Neural cell (in vitro differentiated cells): ENCODE measurements at regions not wholly inside any gene's neighbourhood (a gene's known extent, or its start where the extent isn't known, plus 50 kb on each side); places are given as distances from the start of the nearest gene placed in this dataset.
A peak's percentile ranks its signal among the peaks of the same experiment; 100 is the strongest.

Experiments used
- H2AFZ ChIP-seq: fragments of 200-600, 300-800 bp; sonication (generic), shearing (Covaris generic); 2 replicates; pipeline ENCODE4 v1.6.0; 2014; ENCODE audit warnings: low read depth, mild to moderate bottlenecking, antibody characterized with exemption, low read length, moderate library complexity
- H3F3A ChIP-seq: fragments of 200-600 bp; shearing (Covaris generic); 2 replicates; pipeline ENCODE4 v1.6.1; 2016; ENCODE audit warnings: mild to moderate bottlenecking, moderate library complexity, mixed read lengths, antibody characterized with exemption, low read length; ENCODE audit not compliant: insufficient read depth, poor library complexity, severe bottlenecking
- H3K27ac ChIP-seq: fragments of 200-600, 300-800 bp; sonication (generic), shearing (Covaris generic); 2 replicates; pipeline ENCODE4 v1.5.1; 2014; ENCODE audit warnings: mild to moderate bottlenecking, low read length, moderate library complexity
- H3K27me3 ChIP-seq: fragments of 300-800, 200-600 bp; sonication (generic), shearing (Covaris generic); 2 replicates; pipeline ENCODE4 v1.6.0; 2014; ENCODE audit warnings: mild to moderate bottlenecking, low read depth, low read length, moderate library complexity; ENCODE audit not compliant: insufficient read depth
- H3K36me3 ChIP-seq: fragments of 300-800, 200-600 bp; sonication (generic), shearing (Covaris generic); 2 replicates; pipeline ENCODE4 v1.5.1; 2014; ENCODE audit warnings: mild to moderate bottlenecking, antibody characterized with exemption, low read length, moderate library complexity; ENCODE audit not compliant: insufficient read depth
- H3K4me2 ChIP-seq: fragments of 300-800, 200-600 bp; sonication (generic), shearing (Covaris generic); 2 replicates; pipeline ENCODE4 v1.6.0; 2014; ENCODE audit warnings: mild to moderate bottlenecking, low read length
- H3K4me3 ChIP-seq: fragments of 300-800, 200-600 bp; sonication (generic), shearing (Covaris generic); 2 replicates; pipeline ENCODE4 v1.5.1; 2014; ENCODE audit warnings: mild to moderate bottlenecking, low read length, moderate library complexity
- H3K79me2 ChIP-seq: fragments of 200-600 bp; shearing (Covaris generic); replicated peaks from 2 replicates; pipeline ENCODE4 v1.6.0; 2014; ENCODE audit warnings: mild to moderate bottlenecking, low read length, moderate library complexity; ENCODE audit not compliant: insufficient read depth
- H3K9ac ChIP-seq: fragments of 300-800, 200-600 bp; sonication (generic), shearing (Covaris generic); 2 replicates; pipeline ENCODE4 v1.6.1; 2016; ENCODE audit warnings: mild to moderate bottlenecking, low read length, mixed read lengths
- H3K9me2 ChIP-seq: fragments of 200-600 bp; shearing (Covaris generic); 2 replicates; pipeline ENCODE4 v1.6.1; 2016; ENCODE audit warnings: mild to moderate bottlenecking, low read length, mixed read lengths; ENCODE audit not compliant: insufficient read depth
- H3K9me3 ChIP-seq: fragments of 200-600, 300-800 bp; sonication (generic), shearing (Covaris generic); 2 replicates; pipeline ENCODE4 v1.6.1; 2016; ENCODE audit warnings: mild to moderate bottlenecking, mixed run types, low read length, moderate library complexity, mixed read lengths
- H4K20me1 ChIP-seq: fragments of 200-600 bp; shearing (Covaris generic); 2 replicates; pipeline ENCODE4 v1.6.1; 2016; ENCODE audit warnings: mild to moderate bottlenecking, mixed run types; ENCODE audit not compliant: insufficient read depth
- EP300 ChIP-seq: fragments of 450-650 bp; conservative IDR thresholded peaks from 2 replicates; pipeline ENCODE4 v1.6.1; 2014; ENCODE audit warnings: antibody characterized with exemption, mild to moderate bottlenecking, moderate library complexity; ENCODE audit not compliant: poor library complexity, severe bottlenecking
- EZH2 ChIP-seq: fragments of 200-600, 300-800 bp; shearing (Covaris generic), sonication (generic); IDR thresholded peaks from 2 replicates; pipeline ENCODE4 v1.6.1; 2014; ENCODE audit warnings: antibody characterized with exemption, low read length, borderline replicate concordance, mild to moderate bottlenecking; ENCODE audit not compliant: insufficient read depth, poor library complexity, severe bottlenecking
- MXI1 ChIP-seq: fragments of 450-650 bp; conservative IDR thresholded peaks from 2 replicates; pipeline ENCODE4 v1.6.1; 2014; ENCODE audit warnings: antibody characterized with exemption, mild to moderate bottlenecking; ENCODE audit not compliant: poor library complexity, severe bottlenecking
- POLR2AphosphoS5 ChIP-seq: IDR thresholded peaks from 2 replicates; pipeline ENCODE4 v1.6.1; 2012
- RAD21 ChIP-seq: fragments of 450-650 bp; conservative IDR thresholded peaks from 2 replicates; pipeline ENCODE4 v1.6.1; 2014; ENCODE audit warnings: antibody characterized with exemption, mild to moderate bottlenecking, moderate library complexity
- SMC3 ChIP-seq: fragments of 450-650 bp; conservative IDR thresholded peaks from 2 replicates; pipeline ENCODE4 v1.6.1; 2014; ENCODE audit warnings: antibody characterized with exemption, mild to moderate bottlenecking, moderate library complexity; ENCODE audit not compliant: poor library complexity
- TAF1 ChIP-seq: IDR thresholded peaks from 2 replicates; pipeline ENCODE4 v1.6.1; 2012; ENCODE audit warnings: low read depth
- TF ChIP-seq, protein P1 (sequence below): fragments of 450-650 bp; IDR thresholded peaks from 2 replicates; pipeline ENCODE4 v1.5.1; 2014; ENCODE audit warnings: antibody characterized with exemption, mild to moderate bottlenecking, moderate library complexity; ENCODE audit not compliant: poor library complexity, severe bottlenecking
- TF ChIP-seq, protein P2 (sequence below): IDR thresholded peaks from 2 replicates; pipeline ENCODE4 v1.6.1; 2012; ENCODE audit warnings: borderline replicate concordance

DNA sequence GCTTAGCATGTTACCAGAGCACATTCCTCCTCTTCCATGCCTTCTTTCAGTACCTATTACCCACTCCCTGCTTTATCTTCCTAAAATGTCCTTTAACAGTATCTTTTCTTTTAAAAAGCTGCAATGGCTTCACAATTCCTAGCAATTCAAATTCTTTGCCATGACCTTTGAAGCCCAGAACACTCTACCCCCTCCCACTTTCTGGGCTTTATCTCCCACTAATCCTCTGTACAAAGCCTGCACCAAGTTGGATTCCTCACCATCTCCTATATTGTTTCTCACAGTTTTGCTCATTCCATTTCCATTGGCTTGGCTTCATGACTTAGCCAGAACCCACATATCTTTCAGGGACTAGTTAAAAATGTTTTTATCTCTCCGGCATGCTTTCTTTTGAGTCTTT is 80.9 kb downstream of the FAM76B start:
- Histone ChIP-seq H3K27me3 (no peaks in the 10 kb centered on the region), H3K36me3 (no peaks in the 10 kb centered on the region)

DNA sequence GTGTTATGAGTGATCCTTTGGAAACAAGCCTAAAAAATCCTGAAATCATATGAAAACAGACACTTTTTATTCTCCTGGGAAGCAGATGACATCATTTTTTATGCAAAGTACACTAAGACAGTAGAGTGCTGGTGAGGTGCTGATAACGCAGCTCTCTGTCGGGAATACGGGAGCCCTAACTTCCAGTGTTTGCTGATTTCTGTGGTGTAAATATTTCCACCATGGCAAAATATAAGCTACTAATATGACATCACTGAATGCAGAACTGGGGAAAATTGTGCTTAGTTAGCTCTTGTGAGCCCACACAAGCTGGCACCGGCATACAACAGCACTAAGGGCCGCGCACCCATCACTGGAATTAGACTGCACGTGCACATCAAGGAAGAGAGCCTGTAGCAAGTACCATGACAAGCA is 82.6 kb downstream of the FAM76B start:
- TF ChIP-seq MXI1 = no peak
- Histone ChIP-seq H3K9ac (no peak overlapping the region), H4K20me1 (no peaks in the 10 kb centered on the region), H3K36me3 (no peaks in the 10 kb centered on the region), H3F3A (no peaks in the 10 kb centered on the region), H3K9me2 (no peaks in the 10 kb centered on the region), H3K9me3 (no peaks in the 10 kb centered on the region), H3K27ac (no peak overlapping the region), H3K4me3 (no peak overlapping the region), H2AFZ (no peak overlapping the region), H3K79me2 (no peaks in the 10 kb centered on the region), H3K4me2 (no peak overlapping the region), H3K27me3 (no peaks in the 10 kb centered on the region)

More for the DNA sequence above, 80.9 kb downstream of the FAM76B start:
- Histone ChIP-seq H3F3A (no peaks in the 10 kb centered on the region), H3K27ac (no peak overlapping the region), H3K4me2 (no peak overlapping the region), H3K9me2 (no peaks in the 10 kb centered on the region), H4K20me1 (no peaks in the 10 kb centered on the region), H3K79me2 (no peaks in the 10 kb centered on the region), H3K9ac (no peak overlapping the region), H3K4me3 (no peak overlapping the region), H3K9me3 (no peaks in the 10 kb centered on the region), H2AFZ (no peak overlapping the region)
- TF ChIP-seq, protein P1, sequence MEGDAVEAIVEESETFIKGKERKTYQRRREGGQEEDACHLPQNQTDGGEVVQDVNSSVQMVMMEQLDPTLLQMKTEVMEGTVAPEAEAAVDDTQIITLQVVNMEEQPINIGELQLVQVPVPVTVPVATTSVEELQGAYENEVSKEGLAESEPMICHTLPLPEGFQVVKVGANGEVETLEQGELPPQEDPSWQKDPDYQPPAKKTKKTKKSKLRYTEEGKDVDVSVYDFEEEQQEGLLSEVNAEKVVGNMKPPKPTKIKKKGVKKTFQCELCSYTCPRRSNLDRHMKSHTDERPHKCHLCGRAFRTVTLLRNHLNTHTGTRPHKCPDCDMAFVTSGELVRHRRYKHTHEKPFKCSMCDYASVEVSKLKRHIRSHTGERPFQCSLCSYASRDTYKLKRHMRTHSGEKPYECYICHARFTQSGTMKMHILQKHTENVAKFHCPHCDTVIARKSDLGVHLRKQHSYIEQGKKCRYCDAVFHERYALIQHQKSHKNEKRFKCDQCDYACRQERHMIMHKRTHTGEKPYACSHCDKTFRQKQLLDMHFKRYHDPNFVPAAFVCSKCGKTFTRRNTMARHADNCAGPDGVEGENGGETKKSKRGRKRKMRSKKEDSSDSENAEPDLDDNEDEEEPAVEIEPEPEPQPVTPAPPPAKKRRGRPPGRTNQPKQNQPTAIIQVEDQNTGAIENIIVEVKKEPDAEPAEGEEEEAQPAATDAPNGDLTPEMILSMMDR = no peak
- TF ChIP-seq POLR2AphosphoS5 (no peak), SMC3 (no peak), TAF1 (no peak), EP300 (no peak), MXI1 (no peak), EZH2 (no peak), RAD21 (no peak)
- TF ChIP-seq, protein P2, sequence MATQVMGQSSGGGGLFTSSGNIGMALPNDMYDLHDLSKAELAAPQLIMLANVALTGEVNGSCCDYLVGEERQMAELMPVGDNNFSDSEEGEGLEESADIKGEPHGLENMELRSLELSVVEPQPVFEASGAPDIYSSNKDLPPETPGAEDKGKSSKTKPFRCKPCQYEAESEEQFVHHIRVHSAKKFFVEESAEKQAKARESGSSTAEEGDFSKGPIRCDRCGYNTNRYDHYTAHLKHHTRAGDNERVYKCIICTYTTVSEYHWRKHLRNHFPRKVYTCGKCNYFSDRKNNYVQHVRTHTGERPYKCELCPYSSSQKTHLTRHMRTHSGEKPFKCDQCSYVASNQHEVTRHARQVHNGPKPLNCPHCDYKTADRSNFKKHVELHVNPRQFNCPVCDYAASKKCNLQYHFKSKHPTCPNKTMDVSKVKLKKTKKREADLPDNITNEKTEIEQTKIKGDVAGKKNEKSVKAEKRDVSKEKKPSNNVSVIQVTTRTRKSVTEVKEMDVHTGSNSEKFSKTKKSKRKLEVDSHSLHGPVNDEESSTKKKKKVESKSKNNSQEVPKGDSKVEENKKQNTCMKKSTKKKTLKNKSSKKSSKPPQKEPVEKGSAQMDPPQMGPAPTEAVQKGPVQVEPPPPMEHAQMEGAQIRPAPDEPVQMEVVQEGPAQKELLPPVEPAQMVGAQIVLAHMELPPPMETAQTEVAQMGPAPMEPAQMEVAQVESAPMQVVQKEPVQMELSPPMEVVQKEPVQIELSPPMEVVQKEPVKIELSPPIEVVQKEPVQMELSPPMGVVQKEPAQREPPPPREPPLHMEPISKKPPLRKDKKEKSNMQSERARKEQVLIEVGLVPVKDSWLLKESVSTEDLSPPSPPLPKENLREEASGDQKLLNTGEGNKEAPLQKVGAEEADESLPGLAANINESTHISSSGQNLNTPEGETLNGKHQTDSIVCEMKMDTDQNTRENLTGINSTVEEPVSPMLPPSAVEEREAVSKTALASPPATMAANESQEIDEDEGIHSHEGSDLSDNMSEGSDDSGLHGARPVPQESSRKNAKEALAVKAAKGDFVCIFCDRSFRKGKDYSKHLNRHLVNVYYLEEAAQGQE = no peak

DNA sequence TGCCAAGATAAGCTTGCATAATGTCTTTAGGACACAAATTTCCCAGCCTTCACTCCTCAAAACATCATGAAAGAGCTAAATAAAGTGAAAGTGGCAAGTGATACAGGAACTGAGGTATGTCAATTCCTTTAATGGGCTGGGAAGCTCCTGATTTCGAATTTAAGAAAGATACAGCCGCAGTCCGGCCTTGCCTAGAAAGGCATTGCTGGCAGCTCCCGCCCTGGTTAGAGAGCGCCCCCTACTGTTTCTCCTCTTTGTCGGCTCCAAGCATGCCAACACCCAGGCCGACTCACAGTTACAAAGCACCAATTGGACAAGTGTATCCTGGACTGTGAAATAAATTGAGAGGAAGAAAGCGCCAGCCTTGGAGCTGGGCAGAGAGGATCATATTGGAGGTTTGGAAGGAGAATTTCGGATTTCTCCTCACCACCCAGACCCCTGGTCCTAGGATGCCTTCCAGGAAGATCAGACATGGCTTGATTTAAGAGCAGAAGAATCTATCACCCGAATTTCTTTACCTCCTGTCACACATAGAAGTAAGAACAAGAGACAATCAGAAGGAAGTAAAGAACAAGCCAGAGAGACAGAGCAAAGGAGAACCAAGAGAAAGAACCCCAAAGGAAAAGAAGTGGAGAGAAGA is 84.0 kb downstream of the FAM76B start:
- TF ChIP-seq, protein P1 = peak; percentile 79
- TF ChIP-seq POLR2AphosphoS5 (no peak), EZH2 (no peak), EP300 (no peak), RAD21 (peak; percentile 82), MXI1 (no peak), TAF1 (no peak), SMC3 (peak; percentile 83)
- TF ChIP-seq, protein P2 = no peak
- no peaks in the 10 kb centered on the region for H3K79me2 ChIP-seq
- H3K9ac ChIP-seq = no peak overlapping the region
- H3K4me2 ChIP-seq = no peak overlapping the region
- H3K9me3 ChIP-seq = no peaks in the 10 kb centered on the region
- H3K27me3 ChIP-seq = no peaks in the 10 kb centered on the region
- no peak overlapping the region for H3K27ac ChIP-seq
- H3K9me2 ChIP-seq = no peaks in the 10 kb centered on the region
- no peaks in the 10 kb centered on the region for H3F3A ChIP-seq
- no peak overlapping the region for H2AFZ ChIP-seq
- H4K20me1 ChIP-seq = no peaks in the 10 kb centered on the region
- H3K4me3 ChIP-seq = no peak overlapping the region
- H3K36me3 ChIP-seq = no peaks in the 10 kb centered on the region
